ENCODE measurements at regions not wholly inside any gene's neighbourhood (a gene's known extent, or its start where the extent isn't known, plus 50 kb on each side); places are given as distances from the start of the nearest gene placed in this dataset.

DNA sequence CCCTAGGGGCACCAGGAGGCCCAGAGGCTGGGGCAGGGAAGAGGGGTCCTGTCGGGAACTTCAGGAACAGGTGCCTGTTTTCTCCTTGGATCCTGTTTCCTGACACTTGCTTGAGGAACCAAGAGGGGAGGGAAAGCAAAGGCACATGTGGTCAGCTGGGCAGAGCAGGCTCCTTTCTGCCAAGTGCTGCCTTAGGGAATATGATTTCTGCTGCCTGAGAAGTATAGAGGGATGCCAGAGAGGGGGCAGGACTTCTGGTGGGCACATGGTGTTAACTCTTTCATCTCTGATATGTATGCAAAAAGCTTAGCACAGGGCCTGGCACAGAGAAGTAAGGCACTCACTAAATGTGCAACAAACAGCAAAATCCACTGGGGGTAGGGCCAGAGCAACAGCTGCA, 51.2 kb upstream of the PJA1 start:
- TF ChIP-seq, protein P1, sequence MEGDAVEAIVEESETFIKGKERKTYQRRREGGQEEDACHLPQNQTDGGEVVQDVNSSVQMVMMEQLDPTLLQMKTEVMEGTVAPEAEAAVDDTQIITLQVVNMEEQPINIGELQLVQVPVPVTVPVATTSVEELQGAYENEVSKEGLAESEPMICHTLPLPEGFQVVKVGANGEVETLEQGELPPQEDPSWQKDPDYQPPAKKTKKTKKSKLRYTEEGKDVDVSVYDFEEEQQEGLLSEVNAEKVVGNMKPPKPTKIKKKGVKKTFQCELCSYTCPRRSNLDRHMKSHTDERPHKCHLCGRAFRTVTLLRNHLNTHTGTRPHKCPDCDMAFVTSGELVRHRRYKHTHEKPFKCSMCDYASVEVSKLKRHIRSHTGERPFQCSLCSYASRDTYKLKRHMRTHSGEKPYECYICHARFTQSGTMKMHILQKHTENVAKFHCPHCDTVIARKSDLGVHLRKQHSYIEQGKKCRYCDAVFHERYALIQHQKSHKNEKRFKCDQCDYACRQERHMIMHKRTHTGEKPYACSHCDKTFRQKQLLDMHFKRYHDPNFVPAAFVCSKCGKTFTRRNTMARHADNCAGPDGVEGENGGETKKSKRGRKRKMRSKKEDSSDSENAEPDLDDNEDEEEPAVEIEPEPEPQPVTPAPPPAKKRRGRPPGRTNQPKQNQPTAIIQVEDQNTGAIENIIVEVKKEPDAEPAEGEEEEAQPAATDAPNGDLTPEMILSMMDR (IDR thresholded peaks at IDR 0.05) = no peak
- no peak for TF ChIP-seq POLR2AphosphoS5 (IDR thresholded peaks at IDR 0.05)

Data from esophagus muscularis mucosa (tissue), 3 donors.